ENCODE measurements at regions not wholly inside any gene's neighbourhood (a gene's known extent, or its start where the extent isn't known, plus 50 kb on each side); places are given as distances from the start of the nearest gene placed in this dataset.
A peak's percentile ranks its signal among the peaks of the same experiment; 100 is the strongest.
"Not testable (repeated sequence)": the region's sequence is repeated elsewhere in the genome, so short reads cannot be mapped to it uniquely, and the experiment has no call there.

- H3K4me3 ChIP-seq (ENCODE audit: extremely low read depth in 1 of 4, insufficient read depth in 2 of 4, low read depth in 3 of 4, low read length in 4 of 4); H3K36me3 ChIP-seq (ENCODE audit: control insufficient read depth in 2 of 4, insufficient read depth in 4 of 4, low read length in 3 of 4); H3K9ac ChIP-seq (replicated peaks in 1 of 4; ENCODE audit: extremely low read depth in 1 of 4, low read depth in 3 of 4, low read length in 3 of 4); POLR2A ChIA-PET (ENCODE audit: partially characterized antibody); FAIRE-seq; H2BK120ac ChIP-seq (replicated peaks; ENCODE audit: low read depth, low read length); H2AFZ ChIP-seq (ENCODE audit: low read length); H3K4ac ChIP-seq (replicated peaks; ENCODE audit: insufficient read length, low read depth, low read length); H3K79me2 ChIP-seq (ENCODE audit: control insufficient read depth in 1 of 2, insufficient read depth in 2 of 2, low read length in 2 of 2); H3K23ac ChIP-seq (ENCODE audit: insufficient read length); H3K9me3 ChIP-seq (ENCODE audit: insufficient read depth in 2 of 2, low read depth in 1 of 2, low read length in 1 of 2); H4K8ac ChIP-seq (ENCODE audit: extremely low read depth, insufficient read depth, low read length); H4K5ac ChIP-seq (ENCODE audit: insufficient read length, low read depth, low read length); H3K27ac ChIP-seq (ENCODE audit: low read depth, low read length); H3K56ac ChIP-seq (replicated peaks; ENCODE audit: insufficient read length, low read depth, low read length); H3K79me1 ChIP-seq (ENCODE audit: low read depth, low read length); H3K18ac ChIP-seq (ENCODE audit: extremely low read depth, low read length); H2BK15ac ChIP-seq (ENCODE audit: low read length); H3K14ac ChIP-seq (ENCODE audit: insufficient read length); H4K91ac ChIP-seq (replicated peaks; ENCODE audit: insufficient read length, low read length); H4K20me1 ChIP-seq (replicated peaks in 1 of 2; ENCODE audit: control insufficient read depth in 1 of 2, insufficient read depth in 2 of 2, low read length in 2 of 2); CTCF ChIA-PET (ENCODE audit: partially characterized antibody); DNase-seq (ENCODE audit: low read depth in 1 of 2, low spot score in 2 of 2): not testable (repeated sequence)
- Histone ChIP-seq H3K4me1 (replicated peaks in 1 of 4; ENCODE audit: control insufficient read depth in 3 of 4, insufficient read depth in 4 of 4, low read length in 3 of 4) (peaks cover 5 to 28% (median 16%) of the 10 kb centered on the region in 4 experiments; a peak in 6 of 7 replicates), H3K4me2 (ENCODE audit: insufficient read depth in 1 of 2, low read depth in 2 of 2, low read length in 2 of 2) (peak overlapping the region in 1 of 2 experiments; percentile 94; a peak in 1 of 4 replicates), H3K27me3 (replicated peaks in 1 of 4; ENCODE audit: control insufficient read depth in 3 of 4, extremely low read depth in 1 of 4, insufficient read depth in 3 of 4, low read length in 3 of 4) (peaks cover 0 to 14% (median 8%) of the 10 kb centered on the region in 4 experiments; a peak in 6 of 7 replicates), H2BK12ac (ENCODE audit: low read depth, low read length) (peak overlapping the region; percentile 52; the same call in 1 of the 2 replicates), H2AK5ac (ENCODE audit: low read depth, low read length) (0 out of 2 replicates have a peak overlapping the region, but pooled peaks have one; percentile 20), H3K23me2 (ENCODE audit: low read depth, low read length) (peaks cover 17% of the 10 kb centered on the region), H2BK5ac (ENCODE audit: low read depth, low read length) (peak overlapping the region; percentile 96; the same call in 1 of the 2 replicates), H2BK20ac (ENCODE audit: low read length) (peak overlapping the region; percentile 97; the same call in 1 of the 2 replicates)
- 91% methylated on average over 12 of the region's 12 CpGs; no CpG with 5 or more reads in 1 of the 2 experiments for WGBS, 2 experiments (ENCODE audit: extremely low coverage in 1 of 2, insufficient coverage in 1 of 2, insufficient read length in 1 of 2, insufficient replicate concordance in 2 of 2, low coverage in 1 of 2, low lambda C conversion rate in 2 of 2, missing lambda C conversion rate in 1 of 2)
Observed at GRCh38 chrX:498901-499300, 112.2 kb upstream of the PPP2R3B start.
